HG03135 (cell line): ENCODE measurements at regions not wholly inside any gene's neighbourhood (a gene's known extent, or its start where the extent isn't known, plus 50 kb on each side); places are given as distances from the start of the nearest gene placed in this dataset.
"Not testable (repeated sequence)": the region's sequence is repeated elsewhere in the genome, so short reads cannot be mapped to it uniquely, and the experiment has no call there.

Experiments
- ATAC-seq: cut with Tn5 transposase; IDR thresholded peaks from one replicate; pipeline ENCODE4 v1.9.1; 2021; ENCODE audit warnings: mild to moderate bottlenecking, moderate library complexity; ENCODE audit not compliant: unreplicated experiment

DNA sequence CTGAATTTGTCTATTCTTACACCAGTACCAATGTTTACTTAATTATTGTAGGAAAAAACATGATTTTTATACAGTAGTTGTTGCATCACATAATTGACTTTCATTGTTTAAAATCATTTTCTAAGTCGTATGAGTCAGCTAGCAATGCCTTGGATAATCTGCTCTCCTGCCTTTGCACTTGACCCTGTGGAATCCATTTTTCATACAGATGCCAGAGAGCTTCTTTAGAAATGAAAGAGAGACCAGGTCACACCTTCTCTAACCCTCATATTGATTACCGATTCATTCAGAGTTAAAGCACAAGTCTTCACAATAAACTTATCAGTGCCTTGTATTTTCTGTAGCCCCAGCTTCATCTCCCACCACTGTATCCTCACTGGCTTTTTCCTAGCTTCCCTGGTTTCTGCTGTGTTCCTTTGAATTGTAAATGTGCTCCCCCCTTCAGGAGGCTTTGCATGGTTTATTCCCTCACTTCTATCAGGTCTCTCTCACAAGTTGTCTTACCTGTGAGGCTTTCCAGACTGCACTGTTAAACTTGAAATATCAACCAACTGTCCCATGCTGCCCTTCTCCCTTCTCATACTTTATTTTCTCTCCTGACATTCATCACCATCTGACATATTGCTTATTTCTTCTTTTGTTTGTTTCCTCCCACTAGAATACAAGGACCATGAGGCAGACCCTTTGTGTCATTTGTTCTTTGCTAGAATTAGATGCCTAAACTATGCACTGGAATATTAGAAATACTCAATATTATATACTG lies 662.0 kb upstream of the GBE1 start:
- no peak for ATAC-seq

DNA sequence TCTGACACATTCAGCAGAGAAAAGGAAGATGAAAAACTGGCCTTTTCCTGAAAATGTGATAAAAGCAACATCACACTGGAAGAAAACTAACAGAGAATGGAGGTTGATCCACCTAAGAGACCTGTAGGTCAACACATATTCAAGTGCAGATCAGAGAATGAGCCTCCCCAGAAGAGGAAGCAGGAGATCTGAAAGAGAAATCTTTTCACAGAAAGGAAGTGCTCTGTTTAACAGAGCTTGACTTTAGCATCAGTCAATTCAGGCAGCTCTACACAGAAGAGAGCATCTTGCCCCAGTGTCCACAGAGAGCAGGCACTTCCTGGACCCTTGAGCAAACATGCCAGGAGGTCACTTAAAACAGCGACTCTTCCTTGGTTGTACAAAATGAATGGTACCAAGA lies 655.4 kb upstream of the GBE1 start:
- no peak for ATAC-seq

DNA sequence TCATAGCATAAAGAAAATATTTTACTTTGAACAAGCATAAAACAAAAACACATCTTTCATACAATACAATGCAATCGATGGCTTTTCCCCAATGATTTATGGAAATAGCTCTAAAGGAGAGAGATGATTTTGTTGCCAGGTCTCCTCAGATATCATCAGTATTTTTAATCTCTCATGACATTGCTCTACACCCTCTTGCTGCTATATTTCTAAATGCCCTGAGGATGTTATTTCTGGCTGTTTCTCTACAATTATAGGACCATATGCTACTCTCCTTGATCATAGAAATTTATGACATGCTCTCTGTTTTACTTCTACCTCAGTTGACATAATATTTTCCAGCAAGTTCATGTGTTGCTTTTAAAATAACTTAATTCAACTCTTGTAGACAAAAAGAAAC lies 654.9 kb upstream of the GBE1 start:
- ATAC-seq = no peak

DNA sequence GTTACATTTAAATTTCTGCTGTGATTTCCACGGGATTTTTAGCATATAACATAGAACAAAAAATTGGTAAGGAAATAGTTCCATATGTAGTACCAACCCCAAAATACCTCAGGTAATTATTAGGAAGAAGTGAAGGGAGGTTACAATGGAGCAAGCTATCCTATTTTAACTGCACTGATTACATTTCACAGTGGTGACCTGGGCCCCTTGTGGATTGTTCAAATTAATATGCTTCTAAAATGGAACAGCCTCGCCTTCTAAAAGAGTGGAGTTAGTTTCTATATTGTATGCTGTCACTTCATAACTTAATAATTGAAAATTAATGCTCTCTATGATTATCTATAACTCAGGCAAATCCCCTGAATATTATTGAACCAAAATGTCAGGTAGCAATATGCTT lies 651.7 kb upstream of the GBE1 start:
- ATAC-seq = no peak

- ATAC-seq = no peak
Observed at GRCh38 chr3:82410366-82410765, 648.9 kb upstream of the GBE1 start.

- no peak for ATAC-seq
Observed at GRCh38 chr3:82409842-82410241, 648.4 kb upstream of the GBE1 start.

- ATAC-seq = no peak
Observed at GRCh38 chr3:82392203-82392775, 630.8 kb upstream of the GBE1 start.

DNA sequence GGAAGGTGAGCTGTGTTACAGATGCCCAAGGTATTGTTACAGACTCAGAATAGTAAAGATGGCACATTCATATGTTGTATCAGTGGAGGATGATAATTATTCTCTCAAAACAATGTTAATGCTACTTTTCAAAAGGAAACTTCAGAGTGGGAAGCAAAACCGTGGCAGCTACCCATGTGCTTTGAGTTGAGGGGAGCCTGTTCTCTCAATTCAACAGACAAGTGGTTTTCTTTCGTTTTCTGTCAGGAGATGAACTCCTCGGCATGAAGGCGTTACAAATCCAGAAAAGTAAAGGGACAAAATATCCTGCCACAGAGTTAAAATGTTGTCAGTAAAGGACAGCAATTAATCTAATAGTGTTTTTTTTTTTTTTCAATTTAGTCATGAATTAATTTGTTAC lies 629.4 kb upstream of the GBE1 start:
- ATAC-seq = no peak

- no peak for ATAC-seq
Observed at GRCh38 chr3:82386647-82387046, 625.2 kb upstream of the GBE1 start.

DNA sequence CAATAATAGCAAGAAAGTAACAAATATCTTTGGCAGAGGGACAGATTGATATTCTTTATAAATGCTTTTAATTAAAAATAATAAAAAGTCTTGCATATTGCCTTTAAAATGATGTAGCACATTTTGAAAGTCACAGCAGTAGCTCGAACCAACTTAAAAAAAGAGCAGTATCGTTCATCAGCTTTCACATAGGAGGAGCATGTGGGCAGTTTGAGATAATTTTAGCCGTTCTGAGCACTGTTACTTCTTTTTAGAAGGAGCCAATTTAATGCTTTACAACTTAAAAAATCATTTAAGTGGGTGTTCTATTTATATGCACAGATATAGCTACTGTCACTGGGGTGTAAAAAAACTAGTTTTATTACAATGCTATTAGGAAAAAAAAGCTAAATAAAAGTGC lies 622.7 kb upstream of the GBE1 start:
- no peak for ATAC-seq

DNA sequence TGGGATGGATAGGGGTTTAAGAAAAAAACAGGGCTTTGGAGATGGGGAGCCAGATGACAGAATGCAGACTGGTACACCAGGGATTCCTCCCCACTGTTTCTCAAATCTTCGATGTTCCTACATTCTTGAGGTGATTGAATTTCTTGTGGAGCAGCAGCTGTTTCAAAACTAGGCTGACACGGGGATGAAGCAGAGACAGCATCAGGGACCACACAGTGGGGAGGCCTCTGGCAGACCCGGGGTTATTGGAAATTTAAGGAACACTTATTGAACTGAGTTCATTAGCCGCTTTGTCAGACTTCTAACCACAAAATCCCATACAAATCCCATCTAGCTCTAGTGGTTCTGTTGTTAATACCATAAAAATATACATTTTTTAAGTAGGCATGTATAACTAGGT lies 621.4 kb upstream of the GBE1 start:
- no peak for ATAC-seq

GRCh38 chr3:82378392-82378791 lies 616.9 kb upstream of the GBE1 start:
- ATAC-seq = no peak

GRCh38 chr3:82376883-82377282 lies 615.4 kb upstream of the GBE1 start:
- ATAC-seq = no peak

- not testable (repeated sequence) for ATAC-seq
Observed at GRCh38 chr3:82373833-82374232, 612.4 kb upstream of the GBE1 start.

- no peak for ATAC-seq
Observed at GRCh38 chr3:82364827-82365226, 603.4 kb upstream of the GBE1 start.

DNA sequence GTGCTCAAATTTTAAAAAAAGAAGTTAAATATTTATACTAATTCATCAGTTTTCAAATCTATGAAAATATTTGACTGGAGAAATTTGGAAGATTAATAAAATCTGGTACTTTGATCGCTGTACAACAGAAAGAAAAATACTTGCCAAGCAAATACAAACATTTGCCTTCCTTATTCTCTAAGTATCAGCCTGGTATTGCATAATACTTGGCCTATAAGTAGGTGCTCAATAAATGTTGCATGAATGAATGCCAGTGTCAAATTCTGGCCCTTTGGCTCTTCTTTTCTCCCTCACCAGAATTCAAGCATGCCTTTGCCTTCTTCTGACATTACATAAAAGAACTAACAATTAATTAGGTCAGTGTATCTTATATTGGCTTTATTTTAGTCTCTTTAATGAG lies 601.7 kb upstream of the GBE1 start:
- ATAC-seq = no peak

DNA sequence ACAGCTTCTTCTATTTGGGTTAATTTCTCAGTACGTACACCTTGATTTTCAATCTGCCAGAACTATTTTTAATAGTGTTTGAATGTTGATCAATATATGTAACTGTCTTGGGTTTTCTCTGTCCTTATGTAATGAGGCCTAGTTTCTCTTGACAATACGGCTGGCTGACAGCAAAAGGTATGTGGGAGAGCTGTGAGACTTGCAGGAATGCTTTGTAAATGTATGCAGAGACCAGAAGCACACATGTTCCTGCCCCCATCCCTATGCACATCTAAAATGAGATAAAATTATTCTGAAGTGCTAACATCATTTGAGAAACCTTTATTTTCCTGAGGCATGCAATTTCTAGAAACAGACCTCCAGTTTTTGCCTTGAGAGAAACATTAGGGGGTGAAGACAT lies 593.8 kb upstream of the GBE1 start:
- no peak for ATAC-seq

DNA sequence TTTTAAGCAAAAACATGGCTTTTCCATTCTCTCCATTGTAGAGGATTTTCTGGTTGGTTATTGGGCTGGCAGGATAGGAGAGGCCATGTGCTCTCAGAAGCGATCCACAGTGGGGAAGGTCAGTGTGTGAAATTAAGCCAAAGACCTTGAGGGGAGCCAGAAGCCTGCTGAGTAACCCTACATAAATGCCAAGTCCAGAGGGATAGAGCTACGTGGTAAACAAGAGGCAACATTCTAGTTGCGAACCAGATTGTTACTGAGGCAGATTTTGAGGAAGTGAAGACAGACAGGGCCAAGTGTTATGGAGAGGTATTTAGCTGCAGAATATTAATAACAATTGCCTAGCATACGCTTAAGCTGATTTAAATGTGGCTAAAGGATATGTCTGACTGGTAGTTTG lies 592.8 kb upstream of the GBE1 start:
- ATAC-seq = no peak

GRCh38 chr3:82353306-82354171 lies 592.1 kb upstream of the GBE1 start:
- ATAC-seq = no peak

DNA sequence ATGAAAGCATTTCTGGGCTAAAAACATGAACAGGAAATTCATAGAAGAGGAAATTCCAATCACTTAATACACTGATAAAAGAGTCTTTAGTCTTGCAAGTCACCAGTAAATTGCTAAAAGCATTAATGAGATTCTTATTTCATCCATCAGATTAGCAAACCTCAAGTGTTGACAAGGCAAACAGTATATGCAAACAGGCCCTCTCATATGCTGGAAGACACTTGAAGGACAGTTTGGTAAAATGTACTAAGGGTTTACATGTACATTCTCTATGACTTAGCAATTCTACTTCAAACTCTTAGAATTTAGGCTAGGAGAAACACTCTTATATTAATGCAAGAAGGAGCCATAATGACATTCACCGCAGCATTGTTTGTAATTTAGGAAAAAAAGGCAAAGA lies 586.1 kb upstream of the GBE1 start:
- ATAC-seq = no peak

DNA sequence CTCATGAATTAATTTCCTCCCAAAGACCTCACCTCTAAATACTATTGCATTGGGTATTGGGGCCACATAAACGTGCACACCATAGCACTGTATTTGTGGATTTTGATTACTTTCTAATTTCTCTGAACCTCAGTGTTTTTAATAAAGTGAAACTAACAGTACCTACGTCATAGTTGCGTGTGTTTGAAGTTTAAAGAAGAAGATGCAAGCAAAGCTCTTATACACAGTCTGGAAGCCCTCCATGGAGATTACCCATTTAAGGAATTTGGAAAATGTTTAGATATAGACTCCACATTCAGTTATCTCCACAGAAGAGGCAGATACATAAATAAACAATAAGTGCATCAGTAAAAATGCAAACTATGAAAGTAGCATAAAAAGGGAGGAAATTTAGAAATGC lies 581.1 kb upstream of the GBE1 start:
- no peak for ATAC-seq

- no peak for ATAC-seq
Observed at GRCh38 chr3:82329300-82329699, 567.9 kb upstream of the GBE1 start.
